GM18907 (cell line): ENCODE measurements at regions not wholly inside any gene's neighbourhood (a gene's known extent, or its start where the extent isn't known, plus 50 kb on each side); places are given as distances from the start of the nearest gene placed in this dataset.

Source experiments
- ATAC-seq: cut with Tn5 transposase; IDR thresholded peaks from one replicate; pipeline ENCODE4 v1.9.1; 2021; ENCODE audit warnings: mild to moderate bottlenecking, moderate library complexity; ENCODE audit not compliant: unreplicated experiment

- peak; percentile 80 for ATAC-seq
Observed at GRCh38 chr13:33612641-33613638, 205.0 kb upstream of the RFC3 start.

- no peak for ATAC-seq
Observed at GRCh38 chr13:33615436-33615835, 202.5 kb upstream of the RFC3 start.

- no peak for ATAC-seq
Observed at GRCh38 chr13:33616130-33616529, 201.8 kb upstream of the RFC3 start.

- ATAC-seq = no peak
Observed at GRCh38 chr13:33617055-33617454, 200.9 kb upstream of the RFC3 start.

- ATAC-seq = no peak
Observed at GRCh38 chr13:33624253-33624652, 193.7 kb upstream of the RFC3 start.

- no peak for ATAC-seq
Observed at GRCh38 chr13:33624740-33625139, 193.2 kb upstream of the RFC3 start.

GRCh38 chr13:33626407-33626806 lies 191.5 kb upstream of the RFC3 start:
- no peak for ATAC-seq

- no peak for ATAC-seq
Observed at GRCh38 chr13:33628662-33629061, 189.3 kb upstream of the RFC3 start.

GRCh38 chr13:33629605-33630360 lies 188.2 kb upstream of the RFC3 start:
- ATAC-seq = no peak

GRCh38 chr13:33633701-33634545 lies 184.0 kb upstream of the RFC3 start:
- no peak for ATAC-seq

- ATAC-seq = no peak
Observed at GRCh38 chr13:33634546-33634982, 183.4 kb upstream of the RFC3 start.

- no peak for ATAC-seq
Observed at GRCh38 chr13:33636243-33636642, 181.7 kb upstream of the RFC3 start.

GRCh38 chr13:33636955-33637670 lies 180.8 kb upstream of the RFC3 start:
- ATAC-seq = no peak

- no peak for ATAC-seq
Observed at GRCh38 chr13:33637978-33638743, 179.8 kb upstream of the RFC3 start.

- ATAC-seq = no peak
Observed at GRCh38 chr13:33639158-33639557, 178.8 kb upstream of the RFC3 start.

- peak; percentile 81 for ATAC-seq
Observed at GRCh38 chr13:33639626-33640080, 178.3 kb upstream of the RFC3 start.

- ATAC-seq = no peak
Observed at GRCh38 chr13:33640832-33641231, 177.1 kb upstream of the RFC3 start.

GRCh38 chr13:33642374-33643065 lies 175.4 kb upstream of the RFC3 start:
- ATAC-seq = no peak
